ENCODE measurements at regions not wholly inside any gene's neighbourhood (a gene's known extent, or its start where the extent isn't known, plus 50 kb on each side); places are given as distances from the start of the nearest gene placed in this dataset.

DNA sequence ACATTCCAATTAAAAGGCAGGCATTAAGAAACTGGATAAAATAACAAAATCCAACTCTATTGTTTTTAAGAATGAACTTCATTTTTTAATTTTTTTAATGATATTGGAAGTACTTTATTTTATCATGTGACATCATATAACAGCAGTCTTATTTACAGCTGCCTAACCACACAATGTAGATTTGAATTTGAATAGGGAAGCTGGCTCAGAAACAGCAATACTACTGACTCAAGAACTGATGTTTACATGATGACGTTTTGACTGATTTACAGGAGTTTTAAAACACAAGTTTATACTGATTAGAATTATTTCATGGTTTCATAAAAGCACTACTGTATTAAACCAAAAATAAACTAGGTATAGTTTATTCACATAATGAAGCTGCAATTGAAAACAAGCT, 348.7 kb upstream of the NR5A2 start:
- in situ Hi-C loops (cut with MboI; ENCODE audit: low pct_unique_long_range_greater_than_20kb, low sequenced_read_pairs, unreplicated experiment) = loop anchor here (25.0 kb wide), 1 partner anchor 834 kb away; no protein-coding TSS in a partner anchor
- TF ChIP-seq, protein P1, sequence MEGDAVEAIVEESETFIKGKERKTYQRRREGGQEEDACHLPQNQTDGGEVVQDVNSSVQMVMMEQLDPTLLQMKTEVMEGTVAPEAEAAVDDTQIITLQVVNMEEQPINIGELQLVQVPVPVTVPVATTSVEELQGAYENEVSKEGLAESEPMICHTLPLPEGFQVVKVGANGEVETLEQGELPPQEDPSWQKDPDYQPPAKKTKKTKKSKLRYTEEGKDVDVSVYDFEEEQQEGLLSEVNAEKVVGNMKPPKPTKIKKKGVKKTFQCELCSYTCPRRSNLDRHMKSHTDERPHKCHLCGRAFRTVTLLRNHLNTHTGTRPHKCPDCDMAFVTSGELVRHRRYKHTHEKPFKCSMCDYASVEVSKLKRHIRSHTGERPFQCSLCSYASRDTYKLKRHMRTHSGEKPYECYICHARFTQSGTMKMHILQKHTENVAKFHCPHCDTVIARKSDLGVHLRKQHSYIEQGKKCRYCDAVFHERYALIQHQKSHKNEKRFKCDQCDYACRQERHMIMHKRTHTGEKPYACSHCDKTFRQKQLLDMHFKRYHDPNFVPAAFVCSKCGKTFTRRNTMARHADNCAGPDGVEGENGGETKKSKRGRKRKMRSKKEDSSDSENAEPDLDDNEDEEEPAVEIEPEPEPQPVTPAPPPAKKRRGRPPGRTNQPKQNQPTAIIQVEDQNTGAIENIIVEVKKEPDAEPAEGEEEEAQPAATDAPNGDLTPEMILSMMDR (IDR thresholded peaks at IDR 0.05; ENCODE audit: extremely low read depth, insufficient read depth, missing control alignments) = no peak
- DNase-seq (ENCODE audit: low spot score) = no peak

DNA sequence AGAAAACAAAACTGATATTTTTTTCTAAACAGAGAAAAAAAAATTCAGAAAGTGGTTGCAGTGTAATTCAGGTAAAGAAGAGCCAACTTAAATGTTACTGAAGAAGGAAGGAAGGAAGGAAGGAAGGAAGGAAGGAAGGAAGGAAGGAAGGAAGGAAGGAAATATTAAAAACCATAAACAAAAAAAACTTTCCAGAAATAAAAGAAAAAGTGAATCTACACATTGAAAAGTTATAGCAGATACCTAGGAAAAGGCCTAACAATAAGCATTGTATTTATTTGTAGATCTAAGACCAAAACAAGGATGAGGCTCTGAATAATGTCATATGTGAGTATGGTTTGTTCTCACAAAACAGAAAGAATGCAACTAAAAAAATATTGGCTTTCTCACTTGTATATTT, 345.4 kb upstream of the NR5A2 start:
- no peak for DNase-seq (ENCODE audit: low spot score)
- in situ Hi-C loops (cut with MboI; ENCODE audit: low pct_unique_long_range_greater_than_20kb, low sequenced_read_pairs, unreplicated experiment) = loop anchor here (25.0 kb wide), 1 partner anchor 830 kb away; no protein-coding TSS in a partner anchor
- TF ChIP-seq, protein P1 (IDR thresholded peaks at IDR 0.05; ENCODE audit: extremely low read depth, insufficient read depth, missing control alignments) = no peak

DNA sequence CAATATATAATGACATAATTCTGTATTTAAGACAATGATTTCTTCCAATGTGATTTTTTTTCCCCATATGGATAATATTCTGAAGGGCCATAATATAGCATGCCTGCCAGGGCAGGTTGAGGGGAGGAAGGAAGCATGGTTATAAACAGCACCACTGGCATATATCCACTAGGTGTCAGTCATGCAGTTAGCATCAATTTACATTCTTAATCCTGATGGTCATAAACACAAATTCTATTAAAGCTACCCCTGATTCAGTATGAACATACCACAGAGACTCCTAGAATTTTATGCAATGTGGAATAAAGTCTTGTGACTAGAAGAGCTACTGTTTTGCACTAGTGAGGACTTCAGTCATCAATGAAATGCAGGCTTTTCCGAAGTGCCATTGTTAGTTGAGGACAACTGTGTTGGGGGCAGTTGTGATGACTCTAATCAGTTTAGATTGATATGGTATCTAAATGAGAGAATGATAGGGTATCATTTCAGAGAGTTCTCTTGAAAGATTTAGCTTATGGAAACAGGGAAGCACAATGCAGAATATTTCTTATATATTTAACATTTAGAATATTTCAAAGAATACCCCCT, 342.7 kb upstream of the NR5A2 start:
- DNase-seq (ENCODE audit: low spot score) = peak; percentile 31
- in situ Hi-C loops (cut with MboI; ENCODE audit: low pct_unique_long_range_greater_than_20kb, low sequenced_read_pairs, unreplicated experiment) = loop anchor here (25.0 kb wide), 1 partner anchor 828 kb away; no protein-coding TSS in a partner anchor
- TF ChIP-seq, protein P1 (IDR thresholded peaks at IDR 0.05; ENCODE audit: extremely low read depth, insufficient read depth, missing control alignments) = peak; percentile 81

DNA sequence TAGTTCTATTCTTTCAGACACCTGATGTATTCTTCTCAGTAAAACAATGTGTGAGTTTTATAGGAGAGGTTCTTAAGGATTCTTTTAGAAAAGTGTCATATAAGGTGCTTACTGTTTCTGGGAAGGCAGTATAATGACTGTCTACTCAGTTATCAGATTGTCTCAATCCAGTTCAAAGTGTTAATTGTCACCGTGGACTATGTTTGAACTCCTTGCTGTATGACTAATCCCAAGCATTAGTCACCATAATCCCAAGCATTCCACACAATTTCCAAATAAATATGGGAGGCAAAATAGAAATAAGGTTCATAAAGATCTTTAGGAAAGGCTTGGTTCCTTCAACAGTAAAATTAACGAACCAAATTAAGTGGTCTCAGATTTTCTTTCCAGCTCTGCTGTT, 342.1 kb upstream of the NR5A2 start:
- in situ Hi-C loops (cut with MboI; ENCODE audit: low pct_unique_long_range_greater_than_20kb, low sequenced_read_pairs, unreplicated experiment) = loop anchor here (25.0 kb wide), 1 partner anchor 827 kb away; no protein-coding TSS in a partner anchor
- no peak for DNase-seq (ENCODE audit: low spot score)
- TF ChIP-seq, protein P1 (IDR thresholded peaks at IDR 0.05; ENCODE audit: extremely low read depth, insufficient read depth, missing control alignments) = no peak

DNA sequence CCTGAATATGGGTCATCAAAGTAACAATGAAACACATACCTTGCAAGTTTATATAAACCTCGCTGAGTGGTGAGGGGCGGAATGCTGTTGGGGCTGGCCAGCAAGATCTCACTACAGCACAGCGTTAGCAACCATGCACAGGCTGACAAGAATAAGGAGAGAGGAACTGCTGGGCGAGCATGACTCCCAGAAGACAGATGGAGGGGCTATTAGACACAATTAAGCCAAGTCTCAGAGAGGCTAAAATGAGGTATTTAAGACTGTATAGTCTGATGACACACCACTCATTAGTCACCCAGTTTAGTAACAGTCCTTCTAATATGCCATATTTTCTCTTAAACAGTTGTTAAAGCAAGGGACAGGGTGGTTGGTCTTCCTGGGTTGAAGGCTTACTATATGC, 340.2 kb upstream of the NR5A2 start:
- no peak for DNase-seq (ENCODE audit: low spot score)
- in situ Hi-C loops (cut with MboI; ENCODE audit: low pct_unique_long_range_greater_than_20kb, low sequenced_read_pairs, unreplicated experiment) = loop anchor here (25.0 kb wide), 1 partner anchor 825 kb away; no protein-coding TSS in a partner anchor
- TF ChIP-seq, protein P1 (IDR thresholded peaks at IDR 0.05; ENCODE audit: extremely low read depth, insufficient read depth, missing control alignments) = no peak

DNA sequence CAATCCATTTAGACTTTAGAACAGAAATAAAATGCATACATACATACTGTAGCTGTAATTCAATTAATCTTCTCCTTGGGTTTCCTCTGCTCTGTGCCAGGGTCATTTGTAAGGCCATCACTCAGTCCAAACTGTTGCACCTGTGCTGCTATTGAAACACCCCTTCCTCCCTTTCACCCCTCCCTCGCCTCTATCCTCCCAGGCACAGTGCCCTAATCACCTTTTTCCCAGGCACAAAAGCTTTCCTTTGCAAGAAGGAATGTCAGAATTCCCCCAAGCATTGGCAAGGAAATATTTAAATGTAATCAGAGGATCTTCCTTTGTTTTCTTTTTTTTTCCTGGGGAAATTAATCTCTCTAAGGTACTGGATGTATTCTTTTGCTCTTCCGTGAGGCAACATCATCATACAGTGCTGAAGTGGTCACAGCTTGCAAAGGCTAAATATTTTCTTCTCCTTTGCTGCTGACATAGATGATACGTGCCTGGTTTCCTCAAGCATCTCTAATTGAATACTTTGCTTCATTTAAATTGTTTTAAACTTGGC, 339.3 kb upstream of the NR5A2 start:
- TF ChIP-seq, protein P1 (IDR thresholded peaks at IDR 0.05; ENCODE audit: extremely low read depth, insufficient read depth, missing control alignments) = no peak
- in situ Hi-C loops (cut with MboI; ENCODE audit: low pct_unique_long_range_greater_than_20kb, low sequenced_read_pairs, unreplicated experiment) = loop anchor here (25.0 kb wide), 1 partner anchor 824 kb away; no protein-coding TSS in a partner anchor
- no peak for DNase-seq (ENCODE audit: low spot score)

All from GM13977 (cell line).